Aorta (tissue), 5 donors: ENCODE measurements at regions not wholly inside any gene's neighbourhood (a gene's known extent, or its start where the extent isn't known, plus 50 kb on each side); places are given as distances from the start of the nearest gene placed in this dataset.

Source experiments
- ATAC-seq: fragments of 200-7000 bp; cut with Tn5 transposase; one replicate; pipeline ENCODE4 v1.9.1; 2022; ENCODE audit warnings: moderate library complexity; ENCODE audit not compliant: low FRiP score
- DNase-seq, 2 donors: peaks; one replicate each; pipeline ENCODE4 v3.0.0-alpha.2; 2020
- H3K27ac ChIP-seq, 2 donors: one replicate each; pipeline ENCODE4 v1.5.1; 2013; ENCODE audit warnings: low read length in 2 of 2, mild to moderate bottlenecking in 2 of 2, moderate library complexity in 2 of 2, control low read depth in 1 of 2, inconsistent platforms in 1 of 2, low read depth in 1 of 2
- H3K27me3 ChIP-seq, 2 donors: one replicate each; pipeline ENCODE4 v1.6.1; 2013; ENCODE audit warnings: control low read depth in 1 of 2, low read length in 1 of 2, mild to moderate bottlenecking in 1 of 2, moderate library complexity in 1 of 2; ENCODE audit not compliant: insufficient read depth in 2 of 2, control insufficient read depth in 1 of 2
- H3K36me3 ChIP-seq, 2 donors: one replicate each; pipeline ENCODE4 v1.6.1; 2013; ENCODE audit warnings: control low read depth in 1 of 2, low read length in 1 of 2, mild to moderate bottlenecking in 1 of 2; ENCODE audit not compliant: insufficient read depth in 2 of 2, control insufficient read depth in 1 of 2
- H3K4me1 ChIP-seq, 2 donors: one replicate each; pipeline ENCODE4 v1.6.1; 2013; ENCODE audit warnings: low read length in 2 of 2, control low read depth in 1 of 2, mild to moderate bottlenecking in 1 of 2, moderate library complexity in 1 of 2; ENCODE audit not compliant: insufficient read depth in 2 of 2, control insufficient read depth in 1 of 2
- H3K4me3 ChIP-seq, 2 donors: one replicate each; pipeline ENCODE4 v1.5.1; 2013; ENCODE audit warnings: low read length in 2 of 2, control low read depth in 1 of 2, mild to moderate bottlenecking in 1 of 2
- H3K9me3 ChIP-seq: one replicate; pipeline ENCODE4 v1.6.1; 2013; ENCODE audit warnings: mild to moderate bottlenecking, low read length; ENCODE audit not compliant: control insufficient read depth
- WGBS, 2 donors: extraction: QIAGEN DNeasy Blood & Tissue Kit; methylation state at CpG; one replicate each; pipeline ENCODE4 v1.1.7; 2013; 5-methylcytosine and 5-hydroxymethylcytosine counted together
- intact Hi-C, 2 donors: fragments of 100-400 bp; cut with DNase I; formaldehyde crosslinking; loops; one replicate each; pipeline versions ENCODE4 v1.14.2 to v1.15.0; 2022
- donor health status: healthy with polysubstance abuse.
- donor health status: Bipolar disorder and iron deficiency.
- donor health status: DM: no; HTN: no; CAD: no.
- donor health status: DM: no; HTN: no; CAD: no.
- donor health status: DM: yes; HTN: yes; CAD: no.

- no peaks in the 10 kb centered on the region for H3K9me3 ChIP-seq
- no peak for DNase-seq
- H3K4me3 ChIP-seq, result no peak overlapping the region
- H3K27me3 ChIP-seq, result no peaks in the 10 kb centered on the region
- no peaks in the 10 kb centered on the region for H3K36me3 ChIP-seq
- intact Hi-C loops, result loop anchor here in 1 of 2 donors (5.0 kb wide), 1 partner anchor 33 kb away; no protein-coding TSS in a partner anchor
- WGBS, 2 donors, result 81 to 82% methylated on average over 1 of the region's 1 CpG
- ATAC-seq, result no peak
- H3K27ac ChIP-seq, result no peak overlapping the region
- H3K4me1 ChIP-seq, result no peaks in the 10 kb centered on the region
These were observed 244.1 kb downstream of the ICOS start for GRCh38 chr2:204180649-204181048.

- Histone ChIP-seq H3K4me1 (no peaks in the 10 kb centered on the region), H3K36me3 (no peaks in the 10 kb centered on the region), H3K27me3 (no peaks in the 10 kb centered on the region), H3K9me3 (no peaks in the 10 kb centered on the region), H3K4me3 (no peak overlapping the region), H3K27ac (no peak overlapping the region)
- intact Hi-C loops, result loop anchor here in 1 of 2 donors (5.0 kb wide), 1 partner anchor 36 kb away; no protein-coding TSS in a partner anchor
- 2 to 5% methylated on average over 4 of the region's 4 CpGs for WGBS, 2 donors
- ATAC-seq (no peak), DNase-seq (no peak)
These were observed 247.0 kb downstream of the ICOS start for GRCh38 chr2:204183608-204184007.

- DNase-seq (no peak), ATAC-seq (no peak)
- Histone ChIP-seq H3K4me3 (no peak overlapping the region), H3K36me3 (no peaks in the 10 kb centered on the region), H3K27ac (no peak overlapping the region), H3K4me1 (no peaks in the 10 kb centered on the region), H3K9me3 (no peaks in the 10 kb centered on the region), H3K27me3 (no peaks in the 10 kb centered on the region)
- intact Hi-C loops, result loop anchor here in 1 of 2 donors (5.0 kb wide), 1 partner anchor 37 kb away; no protein-coding TSS in a partner anchor
- WGBS, 2 donors, result 69 to 71% methylated on average over 4 of the region's 4 CpGs
These were observed 247.7 kb downstream of the ICOS start for GRCh38 chr2:204184226-204184625.

- ATAC-seq, result no peak
- Histone ChIP-seq H3K4me3 (no peak overlapping the region), H3K27ac (no peak overlapping the region), H3K27me3 (no peaks in the 10 kb centered on the region), H3K9me3 (no peaks in the 10 kb centered on the region), H3K36me3 (no peaks in the 10 kb centered on the region), H3K4me1 (no peaks in the 10 kb centered on the region)
- intact Hi-C loops, result no loop called here
- WGBS, 2 donors, result 89 to 96% methylated on average over 4 of the region's 4 CpGs
- DNase-seq, result no peak
These were observed 250.9 kb downstream of the ICOS start for GRCh38 chr2:204187229-204188083.

- no peak for ATAC-seq
These were observed 255.0 kb downstream of the ICOS start for GRCh38 chr2:204191574-204191973.

GRCh38 chr2:204195498-204195897 lies 258.9 kb downstream of the ICOS start:
- 87 to 90% methylated on average over 4 of the region's 4 CpGs for WGBS, 2 donors
- Histone ChIP-seq H3K36me3 (no peaks in the 10 kb centered on the region), H3K27ac (no peak overlapping the region), H3K4me3 (no peak overlapping the region), H3K27me3 (no peaks in the 10 kb centered on the region), H3K4me1 (no peaks in the 10 kb centered on the region), H3K9me3 (no peaks in the 10 kb centered on the region)
- ATAC-seq (no peak), DNase-seq (no peak)
- intact Hi-C loops, result no loop called here

More at GRCh38 chr2:204191574-204191973, 255.0 kb downstream of the ICOS start:
- no peak overlapping the region for H3K4me3 ChIP-seq
- H3K4me1 ChIP-seq, result no peaks in the 10 kb centered on the region
- no peaks in the 10 kb centered on the region for H3K27me3 ChIP-seq
- no peaks in the 10 kb centered on the region for H3K9me3 ChIP-seq
- H3K27ac ChIP-seq, result no peak overlapping the region
- intact Hi-C loops, result no loop called here
- no peak for DNase-seq
- H3K36me3 ChIP-seq, result no peaks in the 10 kb centered on the region

- DNase-seq (no peak), ATAC-seq (no peak)
- H3K9me3 ChIP-seq, result no peaks in the 10 kb centered on the region
- H3K27ac ChIP-seq, result no peak overlapping the region
- H3K4me1 ChIP-seq, result no peaks in the 10 kb centered on the region
- intact Hi-C loops, result no loop called here
- no peaks in the 10 kb centered on the region for H3K27me3 ChIP-seq
- WGBS, 2 donors, result 57 to 63% methylated on average over 5 of the region's 5 CpGs
- H3K4me3 ChIP-seq, result no peak overlapping the region
- no peaks in the 10 kb centered on the region for H3K36me3 ChIP-seq
These were observed 260.9 kb downstream of the ICOS start for GRCh38 chr2:204197336-204198005.

- DNase-seq (no peak), ATAC-seq (no peak)
- Histone ChIP-seq H3K4me1 (no peaks in the 10 kb centered on the region), H3K27ac (no peak overlapping the region), H3K4me3 (no peak overlapping the region), H3K9me3 (no peaks in the 10 kb centered on the region), H3K36me3 (no peaks in the 10 kb centered on the region), H3K27me3 (no peaks in the 10 kb centered on the region)
- intact Hi-C loops, result no loop called here
- 75 to 87% methylated on average over 3 of the region's 3 CpGs for WGBS, 2 donors
These were observed 262.8 kb downstream of the ICOS start for GRCh38 chr2:204199357-204199756.

- H3K9me3 ChIP-seq, result no peaks in the 10 kb centered on the region
- 84 to 95% methylated on average over 2 of the region's 2 CpGs for WGBS, 2 donors
- no peaks in the 10 kb centered on the region for H3K4me1 ChIP-seq
- no peaks in the 10 kb centered on the region for H3K27me3 ChIP-seq
- H3K36me3 ChIP-seq, result no peaks in the 10 kb centered on the region
- H3K4me3 ChIP-seq, result no peak overlapping the region
- ATAC-seq, result no peak
- H3K27ac ChIP-seq, result no peak overlapping the region
- no peak for DNase-seq
- intact Hi-C loops, result no loop called here
These were observed 264.9 kb downstream of the ICOS start for GRCh38 chr2:204201507-204201906.
